ENCODE measurements at regions not wholly inside any gene's neighbourhood (a gene's known extent, or its start where the extent isn't known, plus 50 kb on each side); places are given as distances from the start of the nearest gene placed in this dataset.
"Not testable (repeated sequence)": the region's sequence is repeated elsewhere in the genome, so short reads cannot be mapped to it uniquely, and the experiment has no call there.

DNA sequence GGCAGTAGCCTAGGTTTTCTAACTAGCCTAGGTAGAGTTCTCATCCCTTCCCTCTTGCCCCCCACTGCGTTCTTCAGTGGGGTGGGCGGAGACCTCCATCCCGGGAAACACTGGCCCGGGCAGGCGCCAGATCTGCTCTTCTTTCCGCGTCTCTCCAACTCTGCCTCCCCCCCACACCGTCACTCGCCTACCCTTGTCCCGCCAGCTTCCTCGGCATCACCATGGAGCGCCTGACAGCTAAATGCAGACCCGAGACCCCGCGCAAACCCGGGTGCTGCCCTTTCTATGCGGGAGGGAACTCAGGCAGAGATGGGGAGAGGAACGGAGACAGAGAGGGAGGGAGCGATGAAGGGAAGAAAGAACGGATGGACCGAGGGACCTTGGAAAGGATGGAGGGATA, 1494.8 kb upstream of the DEFB115 start:
- H3K36me3 ChIP-seq: no peaks in the 10 kb centered on the region
- no peak overlapping the region for H3K27ac ChIP-seq
- H3K4me3 ChIP-seq: no peak overlapping the region
- no peaks in the 10 kb centered on the region for H3K4me1 ChIP-seq
- intact Hi-C loops (cut with DNase I): no loop called here
- DNase-seq: no peak
- peaks cover 0 to 5% (median 0%) of the 10 kb centered on the region in 3 donors for H3K9me3 ChIP-seq
- peaks cover 0 to 39% (median 0%) of the 10 kb centered on the region in 4 donors for H3K27me3 ChIP-seq
- 22 to 60% methylated on average over 14 of the region's 21 CpGs for WGBS, 2 donors
- TF ChIP-seq, protein P1, sequence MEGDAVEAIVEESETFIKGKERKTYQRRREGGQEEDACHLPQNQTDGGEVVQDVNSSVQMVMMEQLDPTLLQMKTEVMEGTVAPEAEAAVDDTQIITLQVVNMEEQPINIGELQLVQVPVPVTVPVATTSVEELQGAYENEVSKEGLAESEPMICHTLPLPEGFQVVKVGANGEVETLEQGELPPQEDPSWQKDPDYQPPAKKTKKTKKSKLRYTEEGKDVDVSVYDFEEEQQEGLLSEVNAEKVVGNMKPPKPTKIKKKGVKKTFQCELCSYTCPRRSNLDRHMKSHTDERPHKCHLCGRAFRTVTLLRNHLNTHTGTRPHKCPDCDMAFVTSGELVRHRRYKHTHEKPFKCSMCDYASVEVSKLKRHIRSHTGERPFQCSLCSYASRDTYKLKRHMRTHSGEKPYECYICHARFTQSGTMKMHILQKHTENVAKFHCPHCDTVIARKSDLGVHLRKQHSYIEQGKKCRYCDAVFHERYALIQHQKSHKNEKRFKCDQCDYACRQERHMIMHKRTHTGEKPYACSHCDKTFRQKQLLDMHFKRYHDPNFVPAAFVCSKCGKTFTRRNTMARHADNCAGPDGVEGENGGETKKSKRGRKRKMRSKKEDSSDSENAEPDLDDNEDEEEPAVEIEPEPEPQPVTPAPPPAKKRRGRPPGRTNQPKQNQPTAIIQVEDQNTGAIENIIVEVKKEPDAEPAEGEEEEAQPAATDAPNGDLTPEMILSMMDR (IDR thresholded peaks at IDR 0.05): no peak
- no peak for TF ChIP-seq POLR2A (IDR thresholded peaks at IDR 0.05)

DNA sequence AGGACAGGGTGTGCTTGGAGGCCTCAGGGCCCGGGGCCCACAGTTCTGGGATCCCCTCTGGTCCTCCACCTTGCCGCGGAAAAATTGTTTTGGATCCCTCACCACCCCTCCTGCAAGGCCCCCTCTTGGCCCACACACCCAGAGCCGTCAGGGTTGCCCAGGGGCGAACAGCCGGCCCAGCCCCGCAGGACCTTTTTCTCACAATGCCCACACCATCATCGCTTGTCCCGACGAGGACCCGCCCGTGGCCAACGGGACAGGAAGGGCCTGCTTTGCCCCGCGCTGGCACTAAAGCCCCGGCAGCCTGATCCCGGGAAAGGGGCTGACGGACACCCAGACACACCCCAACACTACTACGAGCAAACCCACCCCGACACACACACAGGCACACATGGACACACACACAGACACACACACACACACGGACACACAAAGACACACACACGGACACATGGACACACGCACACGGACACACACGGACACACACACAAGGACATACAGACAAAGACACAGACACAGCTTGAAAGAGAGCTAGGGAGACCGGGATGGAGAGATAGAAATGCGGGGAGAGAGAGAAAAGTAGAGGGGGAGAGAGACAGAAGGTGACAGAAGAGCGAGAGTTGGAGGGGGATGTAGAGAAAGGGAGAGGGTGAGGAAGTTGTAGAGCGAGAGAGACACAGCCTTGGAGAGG, 1493.5 kb upstream of the DEFB115 start:
- no peak for TF ChIP-seq POLR2A (IDR thresholded peaks at IDR 0.05)
- TF ChIP-seq, protein P1 (IDR thresholded peaks at IDR 0.05): no peak
- no peak overlapping the region for H3K27ac ChIP-seq
- no peaks in the 10 kb centered on the region for H3K4me1 ChIP-seq
- no peak overlapping the region for H3K4me3 ChIP-seq
- H3K9me3 ChIP-seq: peaks cover 0 to 5% (median 0%) of the 10 kb centered on the region in 3 donors
- intact Hi-C loops (cut with DNase I): no loop called here
- WGBS, 2 donors: 38 to 75% methylated on average over 9 of the region's 29 CpGs
- H3K36me3 ChIP-seq: no peaks in the 10 kb centered on the region
- peaks cover 0 to 39% (median 0%) of the 10 kb centered on the region in 4 donors for H3K27me3 ChIP-seq
- no peak for DNase-seq

DNA sequence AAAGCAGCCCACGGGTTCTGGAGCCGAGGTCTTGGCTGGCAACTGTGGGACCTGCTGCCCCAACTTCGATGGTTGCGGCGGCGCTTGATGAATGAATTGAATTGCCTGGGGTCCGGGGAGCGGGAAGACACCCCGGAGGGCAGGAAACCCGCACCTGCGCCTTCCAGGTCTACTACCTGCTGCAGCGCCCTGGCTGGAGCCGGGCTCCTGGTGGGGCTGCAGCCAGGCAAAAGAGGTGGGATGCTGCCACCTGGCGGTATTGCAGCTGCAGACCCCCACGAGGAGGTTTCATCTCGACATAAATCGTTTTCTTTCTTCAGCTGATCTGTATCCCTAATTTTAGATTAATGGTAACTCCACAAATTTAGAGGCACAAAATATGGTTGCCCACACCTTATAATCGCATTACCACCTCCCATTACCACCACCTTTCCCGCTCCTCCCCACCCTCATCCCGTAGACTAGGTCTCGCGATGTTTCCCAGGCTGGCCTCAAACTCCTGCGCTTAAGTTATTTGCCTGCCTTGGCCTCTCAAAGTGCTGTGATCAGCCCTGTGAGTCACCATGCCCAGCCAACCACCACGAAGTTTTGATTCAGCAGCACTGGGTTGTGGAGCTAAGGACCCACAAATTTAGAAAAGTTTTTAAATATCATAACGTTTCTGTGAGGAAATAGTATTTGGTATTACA, 1492.4 kb upstream of the DEFB115 start:
- intact Hi-C loops (cut with DNase I); H3K4me1 ChIP-seq; H3K4me3 ChIP-seq; DNase-seq; H3K27ac ChIP-seq; H3K36me3 ChIP-seq; H3K9me3 ChIP-seq: not testable (repeated sequence)
- 31 to 58% methylated on average over 15 to 19 of the region's 25 CpGs for WGBS, 2 donors
- TF ChIP-seq, protein P1 (IDR thresholded peaks at IDR 0.05): peak in 1 of 6 experiments; percentile 22
- peaks cover 0 to 39% (median 0%) of the 10 kb centered on the region in 4 donors for H3K27me3 ChIP-seq

DNA sequence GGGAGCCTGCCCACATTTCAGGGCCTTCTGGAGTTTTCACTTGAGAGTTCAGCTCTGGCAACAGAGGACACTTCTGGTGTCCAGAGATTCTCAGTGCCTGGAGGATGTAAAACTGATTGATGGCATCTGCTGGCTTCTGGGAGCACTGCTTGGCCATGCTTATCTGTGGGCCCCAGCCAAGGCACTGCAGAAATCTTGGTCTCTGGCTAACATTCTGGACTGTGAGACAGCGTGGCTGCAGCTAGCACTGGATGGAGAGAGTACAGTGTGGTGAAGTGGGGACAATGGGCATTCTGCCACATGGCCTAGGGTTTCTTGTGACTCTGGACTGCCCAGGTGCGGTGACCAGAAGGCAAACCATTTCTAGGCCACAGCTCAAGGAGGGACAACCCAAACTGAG, 1479.4 kb upstream of the DEFB115 start:
- intact Hi-C loops (cut with DNase I); H3K27ac ChIP-seq; H3K4me3 ChIP-seq; H3K36me3 ChIP-seq; H3K4me1 ChIP-seq; DNase-seq; H3K9me3 ChIP-seq; H3K27me3 ChIP-seq: not testable (repeated sequence)
- 32 to 33% methylated on average over 1 to 2 of the region's 2 CpGs for WGBS, 2 donors

DNA sequence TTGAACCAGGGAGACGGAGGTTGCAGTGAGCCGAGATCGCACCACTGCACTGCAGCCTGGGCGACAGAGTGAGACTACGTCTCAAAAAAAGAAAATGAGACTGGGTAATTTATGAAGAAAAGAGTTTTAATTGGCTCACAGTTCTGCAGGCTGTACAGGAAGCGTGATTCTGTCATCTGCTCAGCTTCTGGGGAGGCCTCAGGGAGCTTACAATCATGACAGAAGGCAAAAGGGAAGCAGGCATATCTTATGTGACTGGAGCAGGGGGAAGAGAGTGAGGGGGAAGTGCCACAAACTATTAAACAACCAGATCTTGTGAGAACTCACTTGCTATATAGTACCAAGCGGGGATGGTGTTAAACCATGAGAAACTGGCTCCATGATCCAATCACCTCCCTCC, 1476.2 kb upstream of the DEFB115 start:
- not testable (repeated sequence) for H3K27ac ChIP-seq
- WGBS, 2 donors: 70 to 72% methylated on average over 7 of the region's 7 CpGs

DNA sequence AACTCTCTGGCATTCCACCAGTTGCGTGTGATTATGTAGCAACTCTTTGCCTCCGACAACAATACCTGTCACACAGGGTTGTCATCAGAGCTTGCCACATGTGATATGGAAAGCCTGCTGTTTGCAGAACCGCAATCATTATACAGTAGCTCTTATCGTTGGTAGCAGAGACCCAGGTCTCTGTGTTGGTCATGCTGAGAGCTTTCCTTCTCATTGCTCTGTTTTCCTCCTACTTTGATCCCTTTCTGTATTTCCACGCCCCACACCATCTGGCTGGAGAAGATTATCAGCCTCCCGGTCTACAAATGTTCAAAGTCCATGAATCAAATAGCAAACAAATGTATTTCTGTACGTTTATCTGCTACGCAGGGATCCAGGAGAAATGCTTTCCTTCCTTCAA, 1475.6 kb upstream of the DEFB115 start:
- H3K4me1 ChIP-seq; H3K9me3 ChIP-seq; H3K27ac ChIP-seq; intact Hi-C loops (cut with DNase I); H3K4me3 ChIP-seq; DNase-seq; H3K27me3 ChIP-seq; H3K36me3 ChIP-seq: not testable (repeated sequence)
- 70 to 74% methylated on average over 7 to 8 of the region's 8 CpGs for WGBS, 2 donors

More for the DNA sequence above, 1476.2 kb upstream of the DEFB115 start:
- intact Hi-C loops (cut with DNase I); H3K27me3 ChIP-seq; H3K36me3 ChIP-seq; DNase-seq; H3K4me1 ChIP-seq; H3K9me3 ChIP-seq; H3K4me3 ChIP-seq: not testable (repeated sequence)

DNA sequence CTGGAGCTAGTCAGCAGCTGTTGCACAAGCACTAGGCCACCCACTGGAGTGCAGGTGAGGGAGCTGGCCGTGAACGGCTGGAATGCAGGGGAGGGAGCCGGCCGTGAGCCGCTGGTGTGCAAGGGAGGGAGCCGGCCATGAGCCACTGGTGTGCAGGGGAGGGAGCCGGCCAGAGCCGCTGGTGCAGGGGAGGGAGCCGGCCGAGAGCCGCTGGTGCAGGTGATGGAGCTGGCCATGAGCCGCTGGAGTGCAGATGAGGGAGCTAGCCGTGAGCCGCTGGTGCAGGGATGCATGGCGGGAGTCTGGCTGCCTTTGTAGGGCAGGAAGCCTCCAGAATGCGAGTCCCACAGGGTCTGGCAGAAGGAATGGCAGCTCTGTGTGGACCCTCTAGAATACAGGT, 1470.0 kb upstream of the DEFB115 start:
- H3K4me1 ChIP-seq; DNase-seq; H3K27ac ChIP-seq; H3K27me3 ChIP-seq; intact Hi-C loops (cut with DNase I); H3K4me3 ChIP-seq; H3K36me3 ChIP-seq: not testable (repeated sequence)
- peaks cover 0 to 10% (median 0%) of the 10 kb centered on the region in 3 donors for H3K9me3 ChIP-seq
- 75 to 84% methylated on average over 11 to 16 of the region's 16 CpGs for WGBS, 2 donors
